RWPE2 (cell line): ENCODE measurements at regions not wholly inside any gene's neighbourhood (a gene's known extent, or its start where the extent isn't known, plus 50 kb on each side); places are given as distances from the start of the nearest gene placed in this dataset.

Experiments
- ATAC-seq: fragments of 200-7000 bp; cut with Tn5 transposase; 3 replicates; pipeline ENCODE4 v1.9.1; 2021; ENCODE audit warnings: low read depth
- DNase-seq: peaks from one replicate; pipeline ENCODE4 v3.0.0-alpha.2; 2020; ENCODE audit warnings: low spot score
- H3K27ac ChIP-seq: fragments of 450-650 bp; 2 replicates; pipeline ENCODE4 v1.5.1; 2017; ENCODE audit warnings: mild to moderate bottlenecking; ENCODE audit not compliant: poor library complexity, severe bottlenecking
- H3K27me3 ChIP-seq: fragments of 250-450 bp; sonication (Bioruptor Pico); 2 replicates; pipeline ENCODE4 v1.5.1; 2021; ENCODE audit warnings: mild to moderate bottlenecking, moderate library complexity; ENCODE audit not compliant: insufficient read depth, poor library complexity, severe bottlenecking
- H3K36me3 ChIP-seq: fragments of 250-450 bp; sonication (Bioruptor Pico); 2 replicates; pipeline ENCODE4 v1.5.1; 2020; ENCODE audit warnings: low read depth, mild to moderate bottlenecking, moderate library complexity
- H3K4me1 ChIP-seq: fragments of 250-450 bp; sonication (Bioruptor Pico); 2 replicates; pipeline ENCODE4 v1.5.1; 2021; ENCODE audit warnings: mild to moderate bottlenecking, moderate library complexity; ENCODE audit not compliant: insufficient read depth, poor library complexity, severe bottlenecking
- H3K4me3 ChIP-seq: fragments of 250-450 bp; sonication (Bioruptor Pico); 2 replicates; pipeline ENCODE4 v1.5.1; 2021; ENCODE audit warnings: mild to moderate bottlenecking, moderate library complexity; ENCODE audit not compliant: severe bottlenecking
- H3K9me3 ChIP-seq: fragments of 250-450 bp; sonication (Bioruptor Pico); 2 replicates; pipeline ENCODE4 v1.5.1; 2021; ENCODE audit warnings: mild to moderate bottlenecking, moderate library complexity; ENCODE audit not compliant: severe bottlenecking
- CTCF ChIP-seq: fragments of 450-650 bp; IDR thresholded peaks from one replicate; pipeline ENCODE4 v1.5.1; 2017; ENCODE audit warnings: mild to moderate bottlenecking, moderate library complexity; ENCODE audit not compliant: poor library complexity, severe bottlenecking

- ATAC-seq = no peak
- no peak for TF ChIP-seq CTCF
- no peak overlapping the region for H3K4me3 ChIP-seq
- H3K4me1 ChIP-seq = no peaks in the 10 kb centered on the region
- no peaks in the 10 kb centered on the region for H3K27me3 ChIP-seq
- no peak overlapping the region for H3K27ac ChIP-seq
- no peaks in the 10 kb centered on the region for H3K36me3 ChIP-seq
- H3K9me3 ChIP-seq = no peaks in the 10 kb centered on the region
- no peak for DNase-seq
Observed at GRCh38 chr10:3347413-3348182, 175.0 kb upstream of the PITRM1 start.

GRCh38 chr10:3346851-3347250, 174.3 kb upstream of the PITRM1 start:
- no peak for TF ChIP-seq CTCF
- DNase-seq = no peak
- Histone ChIP-seq H3K4me3 (no peak overlapping the region), H3K9me3 (no peaks in the 10 kb centered on the region), H3K27me3 (no peaks in the 10 kb centered on the region), H3K4me1 (no peaks in the 10 kb centered on the region), H3K36me3 (no peaks in the 10 kb centered on the region), H3K27ac (no peak overlapping the region)
- no peak for ATAC-seq

GRCh38 chr10:3342771-3343170, 170.2 kb upstream of the PITRM1 start:
- TF ChIP-seq CTCF = no peak
- Histone ChIP-seq H3K27me3 (no peaks in the 10 kb centered on the region), H3K27ac (no peak overlapping the region), H3K4me1 (no peaks in the 10 kb centered on the region), H3K36me3 (no peaks in the 10 kb centered on the region), H3K9me3 (no peaks in the 10 kb centered on the region), H3K4me3 (no peak overlapping the region)
- DNase-seq (no peak), ATAC-seq (no peak)

- no peak for TF ChIP-seq CTCF
- H3K36me3 ChIP-seq = no peaks in the 10 kb centered on the region
- no peak overlapping the region for H3K4me3 ChIP-seq
- no peak overlapping the region for H3K27ac ChIP-seq
- no peak for DNase-seq
- H3K27me3 ChIP-seq = no peaks in the 10 kb centered on the region
- no peaks in the 10 kb centered on the region for H3K9me3 ChIP-seq
- H3K4me1 ChIP-seq = no peaks in the 10 kb centered on the region
- ATAC-seq = no peak
Observed at GRCh38 chr10:3340127-3340730, 167.6 kb upstream of the PITRM1 start.

GRCh38 chr10:3339531-3339950, 167.0 kb upstream of the PITRM1 start:
- no peak for TF ChIP-seq CTCF
- DNase-seq (no peak), ATAC-seq (no peak)
- Histone ChIP-seq H3K9me3 (no peaks in the 10 kb centered on the region), H3K36me3 (no peaks in the 10 kb centered on the region), H3K27me3 (no peaks in the 10 kb centered on the region), H3K27ac (no peak overlapping the region), H3K4me1 (no peaks in the 10 kb centered on the region), H3K4me3 (no peak overlapping the region)
